Keratinocyte (primary cell): ENCODE measurements at regions not wholly inside any gene's neighbourhood (a gene's known extent, or its start where the extent isn't known, plus 50 kb on each side); places are given as distances from the start of the nearest gene placed in this dataset.

Experiments used
- DNase-seq: peaks from one replicate; pipeline ENCODE4 v3.0.0-alpha.2; 2011; ENCODE audit warnings: low read depth, missing footprints, low spot score
- FAIRE-seq: peaks from 2 replicates; lab custom pipeline; 2011; peaks lifted over from hg19 to GRCh38; lab: Jason Lieb, UNC
- H2AFZ ChIP-seq: 2 replicates; pipeline ENCODE4 v1.6.0; 2012; ENCODE audit warnings: low read length, control low read depth, inconsistent platforms; ENCODE audit not compliant: control insufficient read depth
- H3K27ac ChIP-seq: 2 replicates; pipeline ENCODE4 v1.5.1; 2011; ENCODE audit warnings: low read length; ENCODE audit not compliant: control insufficient read depth, insufficient read depth
- H3K27me3 ChIP-seq: 3 replicates; pipeline ENCODE4 v1.6.0; 2011; ENCODE audit warnings: low read length; ENCODE audit not compliant: control insufficient read depth, insufficient read depth; ENCODE audit errors: extremely low read depth
- H3K36me3 ChIP-seq, 2 experiments: 2 replicates in 1 of 2; 3 replicates in 1 of 2; pipeline ENCODE4 v1.5.1; 2011; ENCODE audit warnings: low read length in 2 of 2, mild to moderate bottlenecking in 1 of 2; ENCODE audit not compliant: control insufficient read depth in 2 of 2, insufficient read depth in 2 of 2; ENCODE audit errors: extremely low read depth in 1 of 2
- H3K4me1 ChIP-seq: 3 replicates; pipeline ENCODE4 v1.5.1; 2011; ENCODE audit warnings: low read length; ENCODE audit not compliant: control insufficient read depth, insufficient read depth; ENCODE audit errors: extremely low read depth
- H3K4me2 ChIP-seq: 3 replicates; pipeline ENCODE4 v1.6.0; 2011; ENCODE audit warnings: low read depth, low read length; ENCODE audit not compliant: control insufficient read depth, insufficient read depth; ENCODE audit errors: extremely low read depth
- H3K4me3 ChIP-seq, 3 experiments: fragments of 200-600 bp in 1 of 3; sonication (generic) in 1 of 3; 2 replicates in 2 of 3; 3 replicates in 1 of 3; pipeline ENCODE4 v1.5.1; 2011 to 2016; ENCODE audit warnings: low read length in 3 of 3, mild to moderate bottlenecking in 3 of 3, control low read depth in 2 of 3, inconsistent platforms in 1 of 3, low read depth in 1 of 3, mixed read lengths in 1 of 3, mixed run types in 1 of 3, moderate library complexity in 1 of 3; ENCODE audit not compliant: control insufficient read depth in 2 of 3, insufficient read depth in 2 of 3; ENCODE audit errors: extremely low read depth in 1 of 3
- H3K79me2 ChIP-seq: 2 replicates; pipeline ENCODE4 v1.6.0; 2012; ENCODE audit warnings: low read length; ENCODE audit not compliant: control insufficient read depth, insufficient read depth
- H3K9ac ChIP-seq: 3 replicates; pipeline ENCODE4 v1.6.0; 2011; ENCODE audit warnings: low read length; ENCODE audit not compliant: control insufficient read depth, insufficient read depth; ENCODE audit errors: extremely low read depth
- H3K9me1 ChIP-seq: 3 replicates; pipeline ENCODE4 v1.6.0; 2011; ENCODE audit warnings: low read length; ENCODE audit not compliant: control insufficient read depth, insufficient read depth; ENCODE audit errors: extremely low read depth
- H3K9me3 ChIP-seq: 2 replicates; pipeline ENCODE4 v1.5.1; 2012; ENCODE audit warnings: low read depth, low read length; ENCODE audit not compliant: control insufficient read depth
- H4K20me1 ChIP-seq: 3 replicates; pipeline ENCODE4 v1.6.0; 2011; ENCODE audit warnings: low read length; ENCODE audit not compliant: control insufficient read depth, insufficient read depth; ENCODE audit errors: extremely low read depth
- CTCF ChIP-seq, 3 experiments: IDR thresholded peaks in 1 of 3; conservative IDR thresholded peaks in 1 of 3; optimal IDR thresholded peaks in 1 of 3; 2 replicates in 2 of 3; 3 replicates in 1 of 3; pipeline versions ENCODE3 to v1.5.1; 2011; ENCODE audit warnings: low read length in 3 of 3, mild to moderate bottlenecking in 3 of 3, moderate library complexity in 2 of 3, control low read depth in 1 of 3, inconsistent platforms in 1 of 3; ENCODE audit not compliant: insufficient read depth in 2 of 3; ENCODE audit errors: extremely low read depth in 1 of 3
- EZH2 ChIP-seq: IDR thresholded peaks from one replicate; pipeline ENCODE4 v1.6.1; 2012; ENCODE audit warnings: inconsistent platforms, mild to moderate bottlenecking, low read length, moderate library complexity
- dilution Hi-C: fragments of 300-500 bp; cut with MboI; formaldehyde crosslinking; loops from one replicate; pipeline ENCODE4 v1.7.0; 2020; ENCODE audit warnings: low sequenced_read_pairs; ENCODE audit not compliant: extremely low pct_ligation_motif_present

GRCh38 chr2:123481406-123481805 lies 543.7 kb upstream of the CNTNAP5 start:
- DNase-seq, result no peak
- no peak overlapping the region for H3K9ac ChIP-seq
- dilution Hi-C loops, result no loop called here
- no peaks in the 10 kb centered on the region for H3K27me3 ChIP-seq
- H3K4me1 ChIP-seq, result no peaks in the 10 kb centered on the region
- H3K36me3 ChIP-seq, result no peaks in the 10 kb centered on the region
- no peaks in the 10 kb centered on the region for H3K79me2 ChIP-seq
- TF ChIP-seq EZH2 (no peak), CTCF (optimal IDR thresholded peaks at IDR 0.05 in 1 of 3, IDR thresholded peaks at IDR 0.05 in 1 of 3, conservative IDR thresholded peaks at IDR 0.05 in 1 of 3; ENCODE audit: extremely low read depth in 1 of 3, insufficient read depth in 2 of 3, low read length in 3 of 3) (no peak)
- FAIRE-seq, result no peak
- H3K4me3 ChIP-seq, result no peak overlapping the region
- no peaks in the 10 kb centered on the region for H4K20me1 ChIP-seq
- no peak overlapping the region for H2AFZ ChIP-seq
- no peak overlapping the region for H3K27ac ChIP-seq
- H3K4me2 ChIP-seq, result no peak overlapping the region
- H3K9me3 ChIP-seq, result no peaks in the 10 kb centered on the region
- H3K9me1 ChIP-seq, result no peaks in the 10 kb centered on the region

- Histone ChIP-seq H3K4me2 (no peak overlapping the region), H3K9ac (no peak overlapping the region), H3K9me1 (no peaks in the 10 kb centered on the region), H3K4me3 (no peak overlapping the region), H2AFZ (no peak overlapping the region), H3K79me2 (no peaks in the 10 kb centered on the region), H3K27ac (no peak overlapping the region), H3K9me3 (no peaks in the 10 kb centered on the region), H3K27me3 (no peaks in the 10 kb centered on the region), H4K20me1 (no peaks in the 10 kb centered on the region), H3K36me3 (no peaks in the 10 kb centered on the region), H3K4me1 (no peaks in the 10 kb centered on the region)
- dilution Hi-C loops, result no loop called here
- TF ChIP-seq CTCF (optimal IDR thresholded peaks at IDR 0.05 in 1 of 3, IDR thresholded peaks at IDR 0.05 in 1 of 3, conservative IDR thresholded peaks at IDR 0.05 in 1 of 3; ENCODE audit: extremely low read depth in 1 of 3, insufficient read depth in 2 of 3, low read length in 3 of 3) (no peak), EZH2 (no peak)
- FAIRE-seq (no peak), DNase-seq (no peak)
Measured at GRCh38 chr2:123485056-123485455, 540.0 kb upstream of the CNTNAP5 start.
